ENCODE measurements at regions not wholly inside any gene's neighbourhood (a gene's known extent, or its start where the extent isn't known, plus 50 kb on each side); places are given as distances from the start of the nearest gene placed in this dataset.

DNA sequence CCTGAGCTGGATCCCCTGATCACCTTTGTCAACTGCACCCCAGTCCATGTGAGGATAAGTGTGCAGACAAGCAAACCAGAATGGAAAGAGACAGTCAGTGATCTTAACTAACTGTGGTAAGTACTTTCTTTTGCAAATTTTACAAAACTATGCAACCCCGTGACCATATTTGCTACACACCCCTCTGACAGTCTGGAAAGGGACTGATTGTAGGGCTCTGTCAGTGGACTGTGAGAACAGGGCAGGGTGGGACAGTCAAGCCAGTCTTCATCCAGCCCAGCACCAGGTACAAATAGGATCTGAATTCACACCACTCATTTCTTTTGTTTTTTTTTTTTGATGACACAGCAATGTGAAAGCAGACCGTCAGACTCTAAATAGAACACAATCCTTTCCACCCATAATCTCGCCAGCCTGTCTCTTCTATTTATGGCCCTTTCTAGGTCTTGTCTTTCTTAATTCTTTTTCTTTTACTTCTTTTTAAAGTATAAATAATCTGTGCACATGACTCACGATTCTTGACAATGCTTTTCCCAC is 165.6 kb downstream of the ARL6IP6 start:
- TF ChIP-seq, protein P1, sequence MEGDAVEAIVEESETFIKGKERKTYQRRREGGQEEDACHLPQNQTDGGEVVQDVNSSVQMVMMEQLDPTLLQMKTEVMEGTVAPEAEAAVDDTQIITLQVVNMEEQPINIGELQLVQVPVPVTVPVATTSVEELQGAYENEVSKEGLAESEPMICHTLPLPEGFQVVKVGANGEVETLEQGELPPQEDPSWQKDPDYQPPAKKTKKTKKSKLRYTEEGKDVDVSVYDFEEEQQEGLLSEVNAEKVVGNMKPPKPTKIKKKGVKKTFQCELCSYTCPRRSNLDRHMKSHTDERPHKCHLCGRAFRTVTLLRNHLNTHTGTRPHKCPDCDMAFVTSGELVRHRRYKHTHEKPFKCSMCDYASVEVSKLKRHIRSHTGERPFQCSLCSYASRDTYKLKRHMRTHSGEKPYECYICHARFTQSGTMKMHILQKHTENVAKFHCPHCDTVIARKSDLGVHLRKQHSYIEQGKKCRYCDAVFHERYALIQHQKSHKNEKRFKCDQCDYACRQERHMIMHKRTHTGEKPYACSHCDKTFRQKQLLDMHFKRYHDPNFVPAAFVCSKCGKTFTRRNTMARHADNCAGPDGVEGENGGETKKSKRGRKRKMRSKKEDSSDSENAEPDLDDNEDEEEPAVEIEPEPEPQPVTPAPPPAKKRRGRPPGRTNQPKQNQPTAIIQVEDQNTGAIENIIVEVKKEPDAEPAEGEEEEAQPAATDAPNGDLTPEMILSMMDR (IDR thresholded peaks at IDR 0.05 in 8 of 11, conservative IDR thresholded peaks at IDR 0.05 in 3 of 11): no peak
- no peak for TF ChIP-seq POLR2A (IDR thresholded peaks at IDR 0.05)

All from spleen (tissue), 7 donors.